H1 (cell line): ENCODE measurements at regions not wholly inside any gene's neighbourhood (a gene's known extent, or its start where the extent isn't known, plus 50 kb on each side); places are given as distances from the start of the nearest gene placed in this dataset.
"Not testable (repeated sequence)": the region's sequence is repeated elsewhere in the genome, so short reads cannot be mapped to it uniquely, and the experiment has no call there.

Experiments used
- CTCF ChIA-PET: fragments of 300-600 bp; sonication (Branson Sonifier 250); formaldehyde crosslinking; loops from one replicate; lab custom pipeline; 2021; ENCODE audit not compliant: partially characterized antibody; lab: Charles Lee
- POLR2A ChIA-PET: fragments of 300-600 bp; sonication (Branson Sonifier 250); formaldehyde crosslinking; loops from one replicate; lab custom pipeline; 2021; ENCODE audit warnings: inconsistent platforms; ENCODE audit not compliant: partially characterized antibody; lab: Charles Lee
- DNase-seq, 2 experiments: peaks; one replicate each; pipeline versions ENCODE4 v3.0.0 to v3.0.0-alpha.2; 2010 to 2022; ENCODE audit warnings: low spot score in 2 of 2, low read depth in 1 of 2, mixed read lengths in 1 of 2
- FAIRE-seq: peaks from 2 replicates; lab custom pipeline; 2011; peaks lifted over from hg19 to GRCh38; lab: Jason Lieb, UNC
- H2AFZ ChIP-seq: 2 replicates; pipeline ENCODE4 v1.8.1; 2012; ENCODE audit warnings: low read length, inconsistent platforms
- H2AK5ac ChIP-seq: 2 replicates; pipeline ENCODE4 v1.6.1; 2013; ENCODE audit warnings: low read depth, low read length
- H2BK120ac ChIP-seq: replicated peaks from 2 replicates; pipeline ENCODE3; 2013; ENCODE audit warnings: low read depth, low read length, inconsistent platforms
- H2BK12ac ChIP-seq: 2 replicates; pipeline ENCODE4 v1.6.1; 2013; ENCODE audit warnings: low read depth, low read length
- H2BK15ac ChIP-seq: 2 replicates; pipeline ENCODE4 v1.6.1; 2013; ENCODE audit warnings: low read length
- H2BK20ac ChIP-seq: 2 replicates; pipeline ENCODE4 v1.6.1; 2013; ENCODE audit warnings: low read length
- H2BK5ac ChIP-seq: 2 replicates; pipeline ENCODE4 v1.6.1; 2013; ENCODE audit warnings: low read depth, low read length
- H3K14ac ChIP-seq: 2 replicates; pipeline ENCODE4 v1.6.1; 2013; ENCODE audit warnings: inconsistent platforms; ENCODE audit not compliant: insufficient read length
- H3K18ac ChIP-seq: 2 replicates; pipeline ENCODE4 v1.6.1; 2013; ENCODE audit warnings: low read length; ENCODE audit errors: extremely low read depth
- H3K23ac ChIP-seq: 2 replicates; pipeline ENCODE4 v1.6.1; 2013; ENCODE audit warnings: inconsistent platforms; ENCODE audit not compliant: insufficient read length
- H3K23me2 ChIP-seq: 2 replicates; pipeline ENCODE4 v1.6.1; 2013; ENCODE audit warnings: low read depth, low read length
- H3K27ac ChIP-seq: 2 replicates; pipeline ENCODE4 v1.6.1; 2011; ENCODE audit warnings: low read depth, low read length, inconsistent platforms
- H3K27me3 ChIP-seq, 4 experiments: replicated peaks in 1 of 4; 1 replicate in 1 of 4; 2 replicates in 3 of 4; pipeline versions ENCODE4 v1.6.1 to v1.8.1; 2011 to 2013; ENCODE audit warnings: low read length in 3 of 4, mild to moderate bottlenecking in 3 of 4, inconsistent platforms in 2 of 4, mixed read lengths in 2 of 4, moderate library complexity in 1 of 4; ENCODE audit not compliant: control insufficient read depth in 3 of 4, insufficient read depth in 3 of 4; ENCODE audit errors: extremely low read depth in 1 of 4
- H3K36me3 ChIP-seq, 4 experiments: 2 replicates each; pipeline versions ENCODE4 v1.6.1 to v1.8.1; 2011 to 2013; ENCODE audit warnings: mild to moderate bottlenecking in 4 of 4, low read length in 3 of 4, moderate library complexity in 2 of 4, control low read depth in 1 of 4, inconsistent platforms in 1 of 4; ENCODE audit not compliant: insufficient read depth in 4 of 4, control insufficient read depth in 2 of 4
- H3K4ac ChIP-seq: replicated peaks from 2 replicates; pipeline ENCODE3; 2013; ENCODE audit warnings: low read length, low read depth, mixed read lengths, inconsistent platforms; ENCODE audit not compliant: insufficient read length
- H3K4me1 ChIP-seq, 4 experiments: replicated peaks in 1 of 4; 1 replicate in 1 of 4; 2 replicates in 3 of 4; pipeline versions ENCODE4 v1.6.1 to v1.8.1; 2011 to 2013; ENCODE audit warnings: low read length in 3 of 4, inconsistent platforms in 2 of 4, mixed read lengths in 1 of 4; ENCODE audit not compliant: insufficient read depth in 4 of 4, control insufficient read depth in 3 of 4
- H3K4me2 ChIP-seq, 2 experiments: 2 replicates each; pipeline versions ENCODE4 v1.6.1 to v1.8.1; 2011 to 2013; ENCODE audit warnings: low read depth in 2 of 2, low read length in 2 of 2, control low read depth in 1 of 2, inconsistent platforms in 1 of 2, mild to moderate bottlenecking in 1 of 2; ENCODE audit not compliant: insufficient read depth in 1 of 2
- H3K4me3 ChIP-seq, 4 experiments: fragments of 200-600, 300-600 bp in 1 of 4; sonication (generic), shearing (Covaris generic), sonication (Bioruptor Twin) in 1 of 4; 2 replicates each; pipeline versions ENCODE4 v1.5.1 to v1.8.1; 2011 to 2016; ENCODE audit warnings: low read length in 4 of 4, low read depth in 3 of 4, control low read depth in 2 of 4, inconsistent platforms in 2 of 4, mild to moderate bottlenecking in 2 of 4, mixed read lengths in 1 of 4, moderate library complexity in 1 of 4; ENCODE audit not compliant: insufficient read depth in 2 of 4; ENCODE audit errors: extremely low read depth in 1 of 4
- H3K56ac ChIP-seq: replicated peaks from 2 replicates; pipeline ENCODE3; 2013; ENCODE audit warnings: low read depth, mild to moderate bottlenecking, mixed read lengths, low read length, inconsistent platforms; ENCODE audit not compliant: insufficient read length
- H3K79me1 ChIP-seq: 2 replicates; pipeline ENCODE4 v1.6.1; 2013; ENCODE audit warnings: low read depth, low read length, control low read depth
- H3K79me2 ChIP-seq, 2 experiments: 2 replicates each; pipeline versions ENCODE4 v1.6.1 to v1.8.1; 2012 to 2013; ENCODE audit warnings: low read length in 2 of 2, mild to moderate bottlenecking in 2 of 2, inconsistent platforms in 1 of 2; ENCODE audit not compliant: insufficient read depth in 2 of 2, control insufficient read depth in 1 of 2
- H3K9ac ChIP-seq, 4 experiments: replicated peaks in 1 of 4; 1 replicate in 1 of 4; 2 replicates in 3 of 4; pipeline versions ENCODE4 v1.6.1 to v1.8.1; 2011 to 2013; ENCODE audit warnings: low read depth in 3 of 4, low read length in 3 of 4, control low read depth in 2 of 4, mild to moderate bottlenecking in 2 of 4, moderate library complexity in 2 of 4, inconsistent platforms in 1 of 4; ENCODE audit errors: extremely low read depth in 1 of 4
- H3K9me3 ChIP-seq, 2 experiments: 2 replicates each; pipeline versions ENCODE4 v1.6.1 to v1.8.1; 2012 to 2013; ENCODE audit warnings: mild to moderate bottlenecking in 2 of 2, moderate library complexity in 2 of 2, control low read depth in 1 of 2, inconsistent platforms in 1 of 2, low read depth in 1 of 2, low read length in 1 of 2, mixed read lengths in 1 of 2; ENCODE audit not compliant: insufficient read depth in 2 of 2
- H4K20me1 ChIP-seq, 2 experiments: replicated peaks in 1 of 2; 2 replicates each; pipeline versions ENCODE3 to v1.8.1; 2011 to 2013; ENCODE audit warnings: inconsistent platforms in 2 of 2, low read length in 2 of 2, mild to moderate bottlenecking in 1 of 2; ENCODE audit not compliant: insufficient read depth in 2 of 2, control insufficient read depth in 1 of 2
- H4K5ac ChIP-seq: 2 replicates; pipeline ENCODE4 v1.6.1; 2013; ENCODE audit warnings: low read length, low read depth, mixed read lengths, inconsistent platforms; ENCODE audit not compliant: insufficient read length
- H4K8ac ChIP-seq: 2 replicates; pipeline ENCODE4 v1.8.0; 2013; ENCODE audit warnings: mild to moderate bottlenecking, moderate library complexity, low read length, inconsistent platforms; ENCODE audit not compliant: insufficient read depth; ENCODE audit errors: extremely low read depth
- H4K91ac ChIP-seq: replicated peaks from 2 replicates; pipeline ENCODE3; 2013; ENCODE audit warnings: low read length, mixed read lengths, inconsistent platforms; ENCODE audit not compliant: insufficient read length
- WGBS, 2 experiments: shearing (Covaris generic) in 1 of 2; methylation state at CpG; one replicate each; pipeline versions ENCODE4 v1.1.6 to v1.1.7; 2013 to 2015; ENCODE audit warnings: low lambda C conversion rate in 2 of 2, mixed read lengths in 2 of 2, inconsistent platforms in 1 of 2, low coverage in 1 of 2, missing lambda C conversion rate in 1 of 2; ENCODE audit not compliant: insufficient replicate concordance in 2 of 2, insufficient coverage in 1 of 2, insufficient read length in 1 of 2; ENCODE audit errors: extremely low coverage in 1 of 2, missing lambda C conversion rate in 1 of 2; 5-methylcytosine and 5-hydroxymethylcytosine counted together

GRCh38 chr15:22259151-22259750, 178.9 kb downstream of the OR4M2 start:
- H2BK12ac ChIP-seq, H2AFZ ChIP-seq, H3K4me2 ChIP-seq, POLR2A ChIA-PET, H2BK120ac ChIP-seq, H2BK5ac ChIP-seq, H3K79me2 ChIP-seq, H3K27ac ChIP-seq, H3K27me3 ChIP-seq, H4K20me1 ChIP-seq, H2BK15ac ChIP-seq, H3K36me3 ChIP-seq, H4K8ac ChIP-seq, DNase-seq, H2BK20ac ChIP-seq, H3K14ac ChIP-seq, H3K23ac ChIP-seq, H3K56ac ChIP-seq, H2AK5ac ChIP-seq, H3K4ac ChIP-seq, H3K9ac ChIP-seq, H4K91ac ChIP-seq, H3K4me3 ChIP-seq, FAIRE-seq, H3K18ac ChIP-seq, H3K79me1 ChIP-seq, CTCF ChIA-PET, H3K4me1 ChIP-seq, H3K23me2 ChIP-seq, H4K5ac ChIP-seq: not testable (repeated sequence)
- 89% methylated on average over 26 of the region's 37 CpGs; no CpG with 5 or more reads in 1 of the 2 experiments for WGBS, 2 experiments
- H3K9me3 ChIP-seq: peaks cover 17 to 82% of the 10 kb centered on the region in 2 experiments
